NB4 (cell line): ENCODE measurements at regions not wholly inside any gene's neighbourhood (a gene's known extent, or its start where the extent isn't known, plus 50 kb on each side); places are given as distances from the start of the nearest gene placed in this dataset.

ENCODE experiments used
- MYC ChIP-seq: IDR thresholded peaks from 2 replicates; pipeline ENCODE4 v1.6.1; 2011; ENCODE audit warnings: low read depth, low read length
- POLR2A ChIP-seq: IDR thresholded peaks from 2 replicates; pipeline ENCODE4 v1.6.1; 2011; ENCODE audit warnings: mild to moderate bottlenecking; ENCODE audit not compliant: insufficient read length; ENCODE audit errors: extremely low read depth
- TF ChIP-seq, protein P1 (sequence below): IDR thresholded peaks from one replicate; pipeline ENCODE4 v1.5.1; 2012; ENCODE audit warnings: low read depth, low read length
- TF ChIP-seq, protein P2 (sequence below): IDR thresholded peaks from 2 replicates; pipeline ENCODE4 v1.6.1; 2011; ENCODE audit warnings: low read depth, low read length

DNA sequence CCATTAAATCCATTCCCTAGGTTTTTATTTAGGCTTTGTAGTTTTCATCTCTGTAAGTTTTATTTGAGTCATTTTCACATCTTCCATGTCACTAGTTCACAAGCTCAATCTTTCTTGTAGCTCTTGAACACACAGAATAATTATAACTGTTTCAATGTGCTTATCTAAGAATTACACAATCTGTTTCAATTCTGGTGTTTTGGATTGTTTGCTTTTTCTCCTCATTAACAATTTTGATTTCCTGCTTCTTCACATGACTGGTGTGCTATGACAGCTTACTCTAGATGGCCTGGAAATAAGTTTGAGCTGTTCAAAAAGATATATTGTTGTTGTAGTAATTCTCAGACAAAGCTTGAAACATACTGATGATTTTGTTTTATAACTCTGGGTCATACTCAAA, 1974.1 kb upstream of the NUDT12 start:
- TF ChIP-seq, protein P1, sequence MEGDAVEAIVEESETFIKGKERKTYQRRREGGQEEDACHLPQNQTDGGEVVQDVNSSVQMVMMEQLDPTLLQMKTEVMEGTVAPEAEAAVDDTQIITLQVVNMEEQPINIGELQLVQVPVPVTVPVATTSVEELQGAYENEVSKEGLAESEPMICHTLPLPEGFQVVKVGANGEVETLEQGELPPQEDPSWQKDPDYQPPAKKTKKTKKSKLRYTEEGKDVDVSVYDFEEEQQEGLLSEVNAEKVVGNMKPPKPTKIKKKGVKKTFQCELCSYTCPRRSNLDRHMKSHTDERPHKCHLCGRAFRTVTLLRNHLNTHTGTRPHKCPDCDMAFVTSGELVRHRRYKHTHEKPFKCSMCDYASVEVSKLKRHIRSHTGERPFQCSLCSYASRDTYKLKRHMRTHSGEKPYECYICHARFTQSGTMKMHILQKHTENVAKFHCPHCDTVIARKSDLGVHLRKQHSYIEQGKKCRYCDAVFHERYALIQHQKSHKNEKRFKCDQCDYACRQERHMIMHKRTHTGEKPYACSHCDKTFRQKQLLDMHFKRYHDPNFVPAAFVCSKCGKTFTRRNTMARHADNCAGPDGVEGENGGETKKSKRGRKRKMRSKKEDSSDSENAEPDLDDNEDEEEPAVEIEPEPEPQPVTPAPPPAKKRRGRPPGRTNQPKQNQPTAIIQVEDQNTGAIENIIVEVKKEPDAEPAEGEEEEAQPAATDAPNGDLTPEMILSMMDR = no peak
- TF ChIP-seq POLR2A (no peak), MYC (no peak)
- TF ChIP-seq, protein P2, sequence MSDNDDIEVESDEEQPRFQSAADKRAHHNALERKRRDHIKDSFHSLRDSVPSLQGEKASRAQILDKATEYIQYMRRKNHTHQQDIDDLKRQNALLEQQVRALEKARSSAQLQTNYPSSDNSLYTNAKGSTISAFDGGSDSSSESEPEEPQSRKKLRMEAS = no peak
